ENCODE measurements at regions not wholly inside any gene's neighbourhood (a gene's known extent, or its start where the extent isn't known, plus 50 kb on each side); places are given as distances from the start of the nearest gene placed in this dataset.

DNA sequence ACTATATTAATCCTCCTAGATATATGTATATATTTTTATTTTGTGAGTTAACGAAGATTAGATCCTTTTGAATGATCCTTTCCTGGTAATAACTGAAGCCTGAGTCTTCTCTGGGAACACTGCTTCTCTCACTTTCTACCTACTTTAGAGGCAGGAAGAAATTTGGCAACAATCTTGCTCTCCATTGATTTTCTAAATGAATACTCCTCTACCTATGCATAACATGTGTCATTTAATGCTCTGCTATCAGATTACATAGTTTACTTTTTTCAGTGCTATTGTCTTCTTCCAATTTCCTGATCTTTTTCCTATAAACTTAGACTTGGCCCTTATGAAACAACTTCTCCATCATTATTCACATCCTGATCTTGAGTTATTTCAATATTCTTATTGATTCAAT is 60.4 kb upstream of the PDHA2 start:
- TF ChIP-seq, protein P1, sequence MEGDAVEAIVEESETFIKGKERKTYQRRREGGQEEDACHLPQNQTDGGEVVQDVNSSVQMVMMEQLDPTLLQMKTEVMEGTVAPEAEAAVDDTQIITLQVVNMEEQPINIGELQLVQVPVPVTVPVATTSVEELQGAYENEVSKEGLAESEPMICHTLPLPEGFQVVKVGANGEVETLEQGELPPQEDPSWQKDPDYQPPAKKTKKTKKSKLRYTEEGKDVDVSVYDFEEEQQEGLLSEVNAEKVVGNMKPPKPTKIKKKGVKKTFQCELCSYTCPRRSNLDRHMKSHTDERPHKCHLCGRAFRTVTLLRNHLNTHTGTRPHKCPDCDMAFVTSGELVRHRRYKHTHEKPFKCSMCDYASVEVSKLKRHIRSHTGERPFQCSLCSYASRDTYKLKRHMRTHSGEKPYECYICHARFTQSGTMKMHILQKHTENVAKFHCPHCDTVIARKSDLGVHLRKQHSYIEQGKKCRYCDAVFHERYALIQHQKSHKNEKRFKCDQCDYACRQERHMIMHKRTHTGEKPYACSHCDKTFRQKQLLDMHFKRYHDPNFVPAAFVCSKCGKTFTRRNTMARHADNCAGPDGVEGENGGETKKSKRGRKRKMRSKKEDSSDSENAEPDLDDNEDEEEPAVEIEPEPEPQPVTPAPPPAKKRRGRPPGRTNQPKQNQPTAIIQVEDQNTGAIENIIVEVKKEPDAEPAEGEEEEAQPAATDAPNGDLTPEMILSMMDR (IDR thresholded peaks at IDR 0.05) = no peak
- TF ChIP-seq POLR2A (IDR thresholded peaks at IDR 0.05) = no peak
